ENCODE measurements at regions not wholly inside any gene's neighbourhood (a gene's known extent, or its start where the extent isn't known, plus 50 kb on each side); places are given as distances from the start of the nearest gene placed in this dataset.

DNA sequence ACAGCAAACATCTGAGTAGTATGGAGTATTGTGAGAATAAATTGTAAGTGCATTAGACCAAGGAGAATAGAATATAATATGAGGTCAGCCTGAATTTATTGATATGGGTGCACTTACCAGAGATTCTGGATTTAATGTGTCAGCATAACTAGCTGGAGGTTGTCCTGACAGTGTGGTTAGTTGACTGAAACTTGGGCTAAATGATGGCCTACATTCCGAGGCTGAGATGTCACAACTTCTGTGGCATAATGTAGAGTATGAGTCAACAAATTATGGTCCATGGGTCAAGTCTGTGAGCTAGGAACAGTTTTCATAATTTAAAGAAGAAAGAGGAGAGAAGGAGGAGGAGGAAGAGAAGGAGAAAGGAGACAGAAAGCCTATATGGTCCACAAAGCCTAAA is 127.6 kb downstream of the QPCT start:
- TF ChIP-seq, protein P1, sequence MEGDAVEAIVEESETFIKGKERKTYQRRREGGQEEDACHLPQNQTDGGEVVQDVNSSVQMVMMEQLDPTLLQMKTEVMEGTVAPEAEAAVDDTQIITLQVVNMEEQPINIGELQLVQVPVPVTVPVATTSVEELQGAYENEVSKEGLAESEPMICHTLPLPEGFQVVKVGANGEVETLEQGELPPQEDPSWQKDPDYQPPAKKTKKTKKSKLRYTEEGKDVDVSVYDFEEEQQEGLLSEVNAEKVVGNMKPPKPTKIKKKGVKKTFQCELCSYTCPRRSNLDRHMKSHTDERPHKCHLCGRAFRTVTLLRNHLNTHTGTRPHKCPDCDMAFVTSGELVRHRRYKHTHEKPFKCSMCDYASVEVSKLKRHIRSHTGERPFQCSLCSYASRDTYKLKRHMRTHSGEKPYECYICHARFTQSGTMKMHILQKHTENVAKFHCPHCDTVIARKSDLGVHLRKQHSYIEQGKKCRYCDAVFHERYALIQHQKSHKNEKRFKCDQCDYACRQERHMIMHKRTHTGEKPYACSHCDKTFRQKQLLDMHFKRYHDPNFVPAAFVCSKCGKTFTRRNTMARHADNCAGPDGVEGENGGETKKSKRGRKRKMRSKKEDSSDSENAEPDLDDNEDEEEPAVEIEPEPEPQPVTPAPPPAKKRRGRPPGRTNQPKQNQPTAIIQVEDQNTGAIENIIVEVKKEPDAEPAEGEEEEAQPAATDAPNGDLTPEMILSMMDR (IDR thresholded peaks at IDR 0.05 in 8 of 11, conservative IDR thresholded peaks at IDR 0.05 in 3 of 11), result no peak
- TF ChIP-seq POLR2A (IDR thresholded peaks at IDR 0.05), result no peak
- no peak for TF ChIP-seq POLR2AphosphoS5 (IDR thresholded peaks at IDR 0.05)
